CD4-positive, alpha-beta T cell treated with Interleukin-6 at 100 ng/mL for 8 hours (primary cell): ENCODE measurements at regions not wholly inside any gene's neighbourhood (a gene's known extent, or its start where the extent isn't known, plus 50 kb on each side); places are given as distances from the start of the nearest gene placed in this dataset.
"Not testable (repeated sequence)": the region's sequence is repeated elsewhere in the genome, so short reads cannot be mapped to it uniquely, and the experiment has no call there.

Experiments used
- DNase-seq: peaks from one replicate; pipeline ENCODE4 v3.0.0-alpha.2; 2020; ENCODE audit warnings: mixed read lengths, low spot score

GRCh38 chr1:164443166-164443565 lies 115.8 kb upstream of the PBX1 start:
- no peak for DNase-seq

- DNase-seq: no peak
These were observed 115.1 kb upstream of the PBX1 start for GRCh38 chr1:164443836-164444235.

- DNase-seq: no peak
These were observed 113.0 kb upstream of the PBX1 start for GRCh38 chr1:164446020-164446419.

DNA sequence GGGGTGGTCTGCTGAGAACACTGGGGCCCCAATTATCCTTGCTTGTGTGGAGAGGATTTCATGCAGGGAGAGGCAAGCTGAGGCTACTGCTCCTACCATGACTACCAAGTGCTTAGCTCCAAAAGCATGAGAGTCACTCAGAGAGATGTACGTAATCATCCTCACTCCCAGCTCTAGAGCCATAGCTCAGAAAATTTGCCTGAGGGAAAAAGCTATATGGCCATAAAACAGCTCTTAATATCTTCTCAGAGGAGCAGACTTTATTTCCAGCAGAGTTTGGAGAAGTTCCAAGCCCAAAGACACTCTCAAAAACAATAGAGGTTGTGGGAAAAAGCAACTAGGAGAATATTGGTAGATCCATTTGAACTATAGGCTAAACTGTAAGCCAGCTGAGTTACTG lies 106.4 kb upstream of the PBX1 start:
- DNase-seq: no peak

GRCh38 chr1:164456272-164456671 lies 102.7 kb upstream of the PBX1 start:
- DNase-seq: no peak

- DNase-seq: not testable (repeated sequence)
These were observed 99.8 kb upstream of the PBX1 start for GRCh38 chr1:164459176-164459575.

- DNase-seq: no peak
These were observed 93.0 kb upstream of the PBX1 start for GRCh38 chr1:164466001-164466421.

- DNase-seq: no peak
These were observed 92.6 kb upstream of the PBX1 start for GRCh38 chr1:164466429-164466828.

- no peak for DNase-seq
These were observed 88.0 kb upstream of the PBX1 start for GRCh38 chr1:164470996-164471395.

DNA sequence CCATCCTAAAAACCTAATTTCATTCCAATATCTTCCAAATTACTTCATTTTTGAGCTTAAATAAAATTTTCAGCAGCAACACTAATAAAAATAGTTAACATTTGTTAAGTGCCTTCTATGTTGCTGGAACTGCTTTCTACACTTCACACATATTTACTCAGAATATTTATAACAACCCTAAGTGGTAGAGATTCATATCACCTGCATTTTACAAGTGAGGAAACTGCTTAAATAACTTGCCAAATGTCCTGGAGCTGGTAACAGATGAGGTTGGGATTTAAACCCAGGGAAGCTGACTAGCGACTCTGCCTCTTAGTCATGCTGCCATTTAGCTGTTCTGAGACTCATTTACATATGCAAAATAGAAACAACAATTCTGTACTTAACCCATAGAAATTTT lies 86.1 kb upstream of the PBX1 start:
- DNase-seq: no peak

- no peak for DNase-seq
These were observed 85.4 kb upstream of the PBX1 start for GRCh38 chr1:164473544-164473943.

DNA sequence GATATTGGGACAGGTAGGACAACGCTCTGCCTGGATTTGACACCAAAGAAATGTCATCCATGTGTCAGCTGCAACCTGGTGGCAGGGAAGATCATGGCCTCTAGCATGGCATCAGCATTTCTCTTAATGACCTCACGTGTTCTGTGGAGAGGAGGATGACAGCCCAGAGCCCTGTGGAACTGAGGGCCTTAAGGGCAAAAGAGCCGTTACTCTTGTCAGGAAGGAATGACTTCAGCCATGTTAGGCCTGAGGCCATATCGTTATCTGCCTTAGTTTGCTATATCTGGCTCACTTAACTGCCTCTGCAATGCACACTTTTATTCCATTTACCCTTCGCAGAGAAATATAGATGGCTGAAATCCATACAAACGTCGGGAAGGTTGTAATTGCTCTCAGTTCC lies 83.2 kb upstream of the PBX1 start:
- DNase-seq: no peak

GRCh38 chr1:164477343-164477742 lies 81.6 kb upstream of the PBX1 start:
- no peak for DNase-seq

DNA sequence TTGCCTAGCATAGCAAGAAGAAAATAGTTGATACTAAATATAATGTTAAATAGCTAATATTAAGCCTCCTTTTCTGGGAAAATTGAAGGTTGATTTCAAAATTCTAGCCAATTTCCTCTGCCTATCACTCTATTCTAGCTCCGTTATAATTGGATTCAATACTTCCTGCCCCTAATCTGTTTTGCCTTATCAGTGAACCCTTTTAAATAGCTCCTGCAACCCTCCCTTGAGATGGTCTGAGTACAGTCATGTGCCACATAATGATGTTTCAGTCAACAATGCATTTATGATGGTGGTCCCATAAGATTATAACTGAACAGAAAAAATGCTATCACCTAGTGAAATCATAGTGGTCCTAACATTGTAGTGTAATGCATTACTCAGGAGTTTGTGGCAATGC lies 79.7 kb upstream of the PBX1 start:
- no peak for DNase-seq

GRCh38 chr1:164480285-164480907 lies 78.6 kb upstream of the PBX1 start:
- no peak for DNase-seq

GRCh38 chr1:164495905-164496304 lies 63.1 kb upstream of the PBX1 start:
- no peak for DNase-seq

GRCh38 chr1:164498792-164499191 lies 60.2 kb upstream of the PBX1 start:
- DNase-seq: no peak

DNA sequence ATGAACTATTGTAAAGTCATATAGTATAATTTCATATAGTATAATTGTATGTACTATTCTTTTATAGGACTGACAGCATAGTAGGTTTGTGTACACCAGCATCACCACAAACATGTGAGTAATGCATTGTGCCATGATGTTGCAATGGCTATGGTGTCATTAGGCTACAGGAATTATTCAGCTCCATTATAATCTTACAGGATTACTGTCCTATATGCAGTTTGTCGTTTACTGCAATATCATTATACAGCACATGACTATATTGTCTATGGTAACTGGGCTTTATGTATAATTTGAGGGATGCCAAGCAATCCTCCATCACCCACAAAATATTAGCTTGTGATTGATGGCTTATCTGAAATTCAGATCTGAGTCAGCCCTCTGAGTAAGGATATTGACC lies 54.2 kb upstream of the PBX1 start:
- no peak for DNase-seq
